HG03175 (cell line): ENCODE measurements at regions not wholly inside any gene's neighbourhood (a gene's known extent, or its start where the extent isn't known, plus 50 kb on each side); places are given as distances from the start of the nearest gene placed in this dataset.

Source experiments
- ATAC-seq: cut with Tn5 transposase; IDR thresholded peaks from one replicate; pipeline ENCODE4 v1.9.1; 2021; ENCODE audit warnings: mild to moderate bottlenecking, moderate library complexity; ENCODE audit not compliant: unreplicated experiment

GRCh38 chr7:142606081-142606480 lies 143.2 kb upstream of the PRSS1 start:
- ATAC-seq, result no peak

DNA sequence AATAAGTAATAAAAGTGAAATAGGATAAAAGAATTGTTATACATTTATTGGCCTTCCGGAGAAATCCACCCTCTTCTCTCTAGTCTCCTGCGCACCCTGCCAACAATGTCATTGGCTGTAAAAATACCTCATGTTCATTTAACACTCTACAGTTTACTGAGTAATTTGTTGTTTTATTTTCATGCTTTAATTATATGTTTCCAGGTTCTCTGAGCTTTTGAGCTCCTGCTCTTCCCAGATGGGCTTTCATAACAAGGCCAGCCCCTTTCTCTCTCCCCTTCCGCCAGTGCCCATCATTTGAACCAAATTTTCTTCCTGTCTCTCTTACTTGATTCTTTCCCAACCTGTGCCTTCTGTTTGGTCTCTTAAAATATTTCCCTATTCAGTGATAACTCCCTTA lies 144.6 kb upstream of the PRSS1 start:
- ATAC-seq, result no peak

DNA sequence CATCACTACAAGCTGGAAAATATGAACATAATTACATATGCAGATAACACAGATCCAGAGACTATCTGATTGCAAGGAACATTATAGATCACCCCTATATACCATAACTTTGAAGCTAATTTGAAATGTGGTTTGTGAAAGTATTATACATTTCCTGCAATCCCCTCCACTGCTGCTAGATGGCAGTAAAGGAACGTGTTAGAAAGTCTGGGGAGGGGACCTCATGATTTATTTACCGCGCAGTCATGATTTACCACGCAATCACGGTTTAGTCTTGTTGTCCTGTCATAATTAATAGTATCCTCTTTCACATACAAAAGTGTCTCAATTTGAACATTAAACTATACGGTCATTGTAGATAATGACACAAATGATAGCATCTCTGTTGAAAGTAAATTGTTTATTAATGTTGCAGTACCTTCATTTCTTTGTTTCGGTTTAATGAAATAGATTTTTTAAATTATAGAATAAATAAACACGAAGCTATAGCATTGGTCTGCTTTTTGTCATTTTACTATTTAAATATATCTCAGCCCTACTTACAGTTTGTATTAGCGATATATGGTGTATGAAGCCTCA lies 145.3 kb upstream of the PRSS1 start:
- peak; percentile 60 for ATAC-seq

DNA sequence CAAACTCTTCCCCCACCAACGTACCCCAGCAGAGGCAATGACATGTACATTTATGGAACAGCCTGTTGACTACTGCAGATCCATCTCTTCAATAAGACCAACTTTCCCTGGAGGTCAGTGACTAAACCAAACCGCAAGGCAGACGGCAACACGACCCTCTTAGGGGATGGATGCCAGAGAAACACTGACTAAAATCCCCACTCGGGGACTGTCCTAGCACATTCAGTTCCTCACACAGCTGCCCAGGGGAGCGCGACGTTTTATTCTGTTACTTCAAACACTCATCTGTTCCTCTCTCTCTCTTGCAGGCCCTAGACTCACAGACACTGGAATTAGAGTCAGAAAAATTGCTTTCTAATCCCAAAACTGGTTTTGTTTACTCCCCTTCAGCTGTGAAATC lies 146.5 kb upstream of the PRSS1 start:
- ATAC-seq, result no peak

GRCh38 chr7:142602183-142602582 lies 147.1 kb upstream of the PRSS1 start:
- no peak for ATAC-seq

DNA sequence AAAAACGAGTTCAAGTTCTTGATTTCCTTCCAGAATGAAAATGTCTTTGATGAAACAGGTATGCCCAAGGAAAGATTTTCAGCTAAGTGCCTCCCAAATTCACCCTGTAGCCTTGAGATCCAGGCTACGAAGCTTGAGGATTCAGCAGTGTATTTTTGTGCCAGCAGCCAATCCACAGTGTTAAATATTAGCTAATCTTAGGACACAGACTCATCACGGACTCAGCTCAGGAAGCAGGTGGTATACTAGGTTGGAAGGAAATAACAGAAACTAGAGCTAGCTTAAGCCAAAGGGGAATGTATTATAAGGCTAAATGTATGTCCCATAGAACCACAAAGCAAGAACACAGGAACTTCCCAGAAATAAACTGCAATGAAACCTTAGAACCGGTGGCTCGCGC lies 151.0 kb upstream of the PRSS1 start:
- peak; percentile 43 for ATAC-seq

GRCh38 chr7:142597547-142597946 lies 151.7 kb upstream of the PRSS1 start:
- ATAC-seq, result no peak

GRCh38 chr7:142595816-142596516 lies 153.3 kb upstream of the PRSS1 start:
- ATAC-seq, result no peak

GRCh38 chr7:142594078-142594477 lies 155.2 kb upstream of the PRSS1 start:
- ATAC-seq, result no peak

- ATAC-seq, result no peak
Observed at GRCh38 chr7:142593106-142593505, 156.2 kb upstream of the PRSS1 start.

- no peak for ATAC-seq
Observed at GRCh38 chr7:142592664-142593063, 156.6 kb upstream of the PRSS1 start.

DNA sequence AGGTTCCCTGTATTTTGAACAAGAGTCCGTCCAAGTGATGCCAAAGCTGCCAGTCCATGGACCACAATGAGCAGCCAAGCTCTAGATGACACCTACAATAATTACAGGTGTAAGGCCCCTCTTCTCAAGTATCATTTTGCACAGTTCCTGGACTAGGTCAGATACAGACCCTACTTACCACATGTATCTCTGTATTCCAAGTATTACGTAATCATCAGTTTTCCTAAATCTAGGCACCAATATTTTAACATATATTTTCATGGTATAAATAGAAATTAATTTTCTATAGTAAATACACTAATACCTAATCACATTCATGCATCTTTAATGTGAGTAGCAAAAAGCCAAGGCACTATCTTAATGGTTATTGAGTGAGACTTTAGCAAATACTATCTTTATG lies 157.0 kb upstream of the PRSS1 start:
- ATAC-seq, result no peak

GRCh38 chr7:142590830-142591457 lies 158.3 kb upstream of the PRSS1 start:
- ATAC-seq, result no peak

DNA sequence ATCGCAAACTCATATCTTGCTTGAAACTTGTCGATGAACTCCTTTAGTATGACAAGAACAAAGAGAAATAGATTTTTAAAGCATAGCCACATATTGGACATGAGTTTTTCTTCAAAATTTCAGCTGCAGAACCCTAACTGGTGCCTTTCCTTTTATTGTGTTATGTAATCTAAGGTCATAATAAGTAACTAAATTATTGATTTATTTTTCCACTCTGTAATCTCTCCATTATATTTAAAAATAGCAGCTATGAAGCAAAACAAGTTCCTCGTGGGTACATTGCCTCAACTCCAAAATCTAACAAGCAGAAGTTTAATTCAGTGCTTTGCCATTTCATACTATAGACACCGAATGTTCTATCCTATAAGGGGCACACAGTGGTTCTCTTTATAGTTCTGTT lies 159.2 kb upstream of the PRSS1 start:
- ATAC-seq, result no peak

DNA sequence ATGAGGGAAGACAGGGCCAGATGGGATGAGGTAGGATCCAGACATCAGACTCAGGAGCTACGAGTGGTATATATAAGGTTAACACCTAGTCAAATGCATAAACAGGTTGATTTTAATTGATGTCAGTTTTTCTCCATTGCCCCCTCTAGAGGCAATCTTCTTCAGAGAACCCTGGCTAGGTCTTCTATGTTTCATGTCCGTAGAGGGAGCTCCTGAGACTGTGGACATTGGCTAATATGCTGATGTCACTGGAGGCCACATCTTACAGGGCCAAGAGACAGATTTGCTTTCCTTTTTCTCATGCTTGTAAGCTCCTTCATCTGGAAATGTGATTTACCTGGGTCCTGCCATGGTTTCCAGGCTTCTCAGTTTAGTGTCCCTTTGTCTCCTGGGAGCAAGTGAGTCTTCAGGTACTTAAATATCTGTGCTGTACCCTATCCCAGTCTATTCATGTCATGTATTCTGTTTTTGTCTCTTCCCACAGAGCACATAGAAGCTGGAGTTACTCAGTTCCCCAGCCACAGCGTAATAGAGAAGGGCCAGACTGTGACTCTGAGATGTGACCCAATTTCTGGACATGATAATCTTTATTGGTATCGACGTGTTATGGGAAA lies 161.6 kb upstream of the PRSS1 start:
- ATAC-seq, result peak; percentile 92

GRCh38 chr7:142586611-142587010 lies 162.7 kb upstream of the PRSS1 start:
- no peak for ATAC-seq

DNA sequence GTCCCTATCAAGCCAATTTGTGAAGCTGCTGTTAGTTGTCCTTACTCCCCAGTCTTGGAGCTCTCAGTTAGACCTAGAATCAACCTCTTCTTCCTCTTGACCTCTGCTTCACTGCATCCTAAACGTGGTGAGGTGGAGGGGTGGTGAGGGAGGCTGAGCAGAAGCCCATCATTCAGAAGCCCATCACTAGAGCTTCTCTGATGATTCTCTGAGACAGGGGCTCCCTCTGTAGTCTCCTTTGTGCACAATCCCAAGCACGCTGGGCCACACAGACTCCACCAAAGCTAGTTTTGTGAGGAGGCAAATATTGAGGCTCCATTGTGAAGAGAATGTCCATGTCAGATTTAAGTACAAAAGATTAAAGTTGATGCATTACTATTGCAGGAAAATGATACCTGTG lies 163.8 kb upstream of the PRSS1 start:
- ATAC-seq, result no peak

GRCh38 chr7:142584765-142585164 lies 164.5 kb upstream of the PRSS1 start:
- no peak for ATAC-seq

GRCh38 chr7:142583446-142583845 lies 165.8 kb upstream of the PRSS1 start:
- peak; percentile 41 for ATAC-seq

DNA sequence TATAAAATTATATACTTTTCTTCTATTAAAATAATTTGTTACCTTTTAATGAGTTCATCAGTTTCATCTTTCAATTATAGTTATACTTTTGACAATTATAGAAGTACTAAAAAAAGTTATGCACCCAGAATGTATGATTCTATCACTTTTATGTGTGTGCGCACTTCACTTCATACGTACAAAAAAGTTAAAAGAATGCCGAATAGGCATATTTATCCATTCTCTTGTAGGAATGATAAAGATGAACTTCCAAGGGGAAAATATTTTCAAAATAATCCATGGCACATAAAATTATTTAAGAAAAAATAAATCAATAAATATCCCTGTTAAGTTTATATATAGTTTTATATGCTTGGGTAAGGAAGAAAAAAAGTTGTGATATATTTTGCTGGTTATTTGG lies 166.9 kb upstream of the PRSS1 start:
- ATAC-seq, result no peak

DNA sequence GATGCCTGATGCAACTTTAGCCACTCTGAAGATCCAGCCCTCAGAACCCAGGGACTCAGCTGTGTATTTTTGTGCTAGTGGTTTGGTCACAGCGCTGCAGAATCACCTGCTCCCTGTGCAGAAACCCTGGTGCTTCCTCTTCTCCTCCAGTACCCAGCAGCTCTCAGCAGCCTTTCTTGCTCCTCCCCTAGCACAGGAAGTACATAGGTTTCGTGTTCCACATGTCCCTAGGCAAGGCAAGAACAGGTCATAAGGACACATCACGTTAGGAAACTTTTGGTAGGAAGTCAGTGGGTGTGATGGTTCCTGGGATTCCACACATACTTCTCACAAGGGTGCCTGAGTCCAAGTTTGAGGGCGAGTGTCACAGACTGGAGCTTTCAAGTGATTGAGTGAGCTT lies 167.9 kb upstream of the PRSS1 start:
- peak; percentile 83 for ATAC-seq

GRCh38 chr7:142579946-142580345 lies 169.3 kb upstream of the PRSS1 start:
- ATAC-seq, result peak; percentile 39
